PC-3 (cell line): ENCODE measurements at regions not wholly inside any gene's neighbourhood (a gene's known extent, or its start where the extent isn't known, plus 50 kb on each side); places are given as distances from the start of the nearest gene placed in this dataset.
A peak's percentile ranks its signal among the peaks of the same experiment; 100 is the strongest.

Experiments used
- ATAC-seq: fragments of 200-7000 bp; cut with Tn5 transposase; 2 replicates; pipeline ENCODE4 v1.9.1; 2020; ENCODE audit warnings: mild to moderate bottlenecking, moderate library complexity
- BruUV-seq: library from RNA; stranded (reverse); fragments of 400-500 nt; replicated peaks from 2 replicates; lab custom pipeline; 2021; lab: Mats Ljungman, UMichigan
- CTCF ChIA-PET: fragments of 300-600 bp; sonication (Branson Sonifier 250); formaldehyde crosslinking; loops from one replicate; lab custom pipeline; 2022; ENCODE audit warnings: antibody characterized with exemption; lab: Charles Lee
- POLR2A ChIA-PET: fragments of 300-600 bp; sonication (Branson Sonifier 250); formaldehyde crosslinking; loops from one replicate; lab custom pipeline; 2022; ENCODE audit warnings: antibody characterized with exemption; ENCODE audit not compliant: unreplicated experiment; lab: Charles Lee
- DNase-seq: peaks from one replicate; pipeline ENCODE4 v3.0.0-alpha.2; 2015
- H2AFZ ChIP-seq: fragments of 300-600 bp; sonication (generic); 2 replicates; pipeline ENCODE4 v1.6.0; 2016; ENCODE audit warnings: antibody characterized with exemption, low read length
- H3F3A ChIP-seq: fragments of 300-600 bp; sonication (generic); one replicate; pipeline ENCODE4 v1.6.0; 2017; ENCODE audit warnings: antibody characterized with exemption, low read length, control low read depth, mild to moderate bottlenecking; ENCODE audit not compliant: unreplicated experiment
- H3K27ac ChIP-seq: fragments of 300-600 bp; sonication (generic); 2 replicates; pipeline ENCODE4 v1.5.1; 2016; ENCODE audit warnings: mild to moderate bottlenecking, low read length
- H3K27me3 ChIP-seq: fragments of 300-600 bp; sonication (generic); 2 replicates; pipeline ENCODE4 v1.6.1; 2016; ENCODE audit warnings: low read length, mixed read lengths
- H3K36me3 ChIP-seq: fragments of 300-600 bp; sonication (generic); 2 replicates; pipeline ENCODE4 v1.6.1; 2016; ENCODE audit warnings: low read depth, mixed run types, low read length, mixed read lengths
- H3K4me1 ChIP-seq: fragments of 300-600 bp; sonication (generic); 2 replicates; pipeline ENCODE4 v1.5.1; 2016; ENCODE audit warnings: low read length; ENCODE audit not compliant: insufficient read depth
- H3K4me2 ChIP-seq: fragments of 300-600 bp; sonication (generic); 2 replicates; pipeline ENCODE4 v1.6.0; 2016; ENCODE audit warnings: low read length
- H3K4me3 ChIP-seq: fragments of 300-600 bp; sonication (generic); 2 replicates; pipeline ENCODE4 v1.5.1; 2016; ENCODE audit warnings: mild to moderate bottlenecking, low read length, mixed read lengths
- H3K79me2 ChIP-seq: fragments of 300-600 bp; sonication (generic); 2 replicates; pipeline ENCODE4 v1.6.1; 2017; ENCODE audit warnings: low read length, mixed read lengths
- H3K9ac ChIP-seq: fragments of 300-600 bp; sonication (generic); 2 replicates; pipeline ENCODE4 v1.6.0; 2016; ENCODE audit warnings: mild to moderate bottlenecking, low read length
- H3K9me2 ChIP-seq: fragments of 300-600 bp; sonication (generic); replicated peaks from 2 replicates; pipeline ENCODE4 v1.6.1; 2016; ENCODE audit warnings: mixed run types, low read length, mixed read lengths
- H3K9me3 ChIP-seq: fragments of 300-600 bp; sonication (generic); 2 replicates; pipeline ENCODE4 v1.6.1; 2016; ENCODE audit warnings: low read length, mixed read lengths
- H4K20me1 ChIP-seq: fragments of 300-600 bp; sonication (generic); 2 replicates; pipeline ENCODE4 v1.6.1; 2016; ENCODE audit warnings: low read length, mixed read lengths
- EZH2 ChIP-seq: fragments of 300-600 bp; sonication (generic); IDR thresholded peaks from one replicate; pipeline ENCODE4 v1.6.1; 2017; ENCODE audit warnings: antibody characterized with exemption, mild to moderate bottlenecking, low read length; ENCODE audit not compliant: unreplicated experiment
- EZH2phosphoT487 ChIP-seq: fragments of 300-600 bp; sonication (generic); IDR thresholded peaks from 2 replicates; pipeline ENCODE4 v1.6.1; 2018; ENCODE audit warnings: mild to moderate bottlenecking, antibody characterized with exemption, low read length, borderline replicate concordance
- intact Hi-C: fragments of 100-400 bp; cut with micrococcal nuclease; formaldehyde crosslinking; loops from 2 replicates; pipeline ENCODE4 v1.9.0; 2023
- TF ChIP-seq, protein P1 (sequence below): fragments of 300-600 bp; sonication (generic); conservative IDR thresholded peaks from 2 replicates; pipeline ENCODE4 v1.5.1; 2017; ENCODE audit warnings: antibody characterized with exemption, low read depth, mild to moderate bottlenecking, low read length

DNA sequence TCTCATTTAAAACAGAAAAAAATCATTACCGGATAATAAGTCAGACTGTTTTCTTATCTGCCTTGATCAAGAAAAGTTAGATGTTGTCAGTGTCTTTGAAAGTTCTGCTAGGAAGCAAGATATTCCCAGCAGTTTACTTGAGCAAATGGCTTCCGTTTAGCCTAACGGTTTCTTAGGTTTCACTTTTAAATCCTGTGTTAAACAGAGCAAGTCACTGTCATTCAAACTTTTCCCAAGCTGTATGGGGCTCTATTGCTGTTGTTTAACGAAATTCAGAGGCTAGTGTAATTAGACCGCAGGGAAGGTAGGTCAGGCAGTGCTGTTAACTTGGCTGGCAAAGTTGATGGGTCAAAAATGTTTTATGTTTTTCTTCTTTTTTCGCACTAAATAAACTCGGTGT, 80.3 kb upstream of the NEIL3 start:
- DNase-seq (no peak), ATAC-seq (no peak)
- Histone ChIP-seq H3K9me2 (no peaks in the 10 kb centered on the region), H3K4me3 (peak overlapping the region; percentile 43), H3K79me2 (no peaks in the 10 kb centered on the region), H3K27ac (no peak overlapping the region), H2AFZ (peak overlapping the region; percentile 72), H3K4me1 (no peaks in the 10 kb centered on the region), H3K27me3 (no peaks in the 10 kb centered on the region), H4K20me1 (no peaks in the 10 kb centered on the region), H3K36me3 (no peaks in the 10 kb centered on the region), H3K9ac (no peak overlapping the region), H3K9me3 (no peaks in the 10 kb centered on the region), H3F3A (no peaks in the 10 kb centered on the region), H3K4me2 (peak overlapping the region; percentile 77)
- intact Hi-C loops = no loop called here
- no peak for TF ChIP-seq EZH2phosphoT487
- TF ChIP-seq EZH2 = no peak
- TF ChIP-seq, protein P1, sequence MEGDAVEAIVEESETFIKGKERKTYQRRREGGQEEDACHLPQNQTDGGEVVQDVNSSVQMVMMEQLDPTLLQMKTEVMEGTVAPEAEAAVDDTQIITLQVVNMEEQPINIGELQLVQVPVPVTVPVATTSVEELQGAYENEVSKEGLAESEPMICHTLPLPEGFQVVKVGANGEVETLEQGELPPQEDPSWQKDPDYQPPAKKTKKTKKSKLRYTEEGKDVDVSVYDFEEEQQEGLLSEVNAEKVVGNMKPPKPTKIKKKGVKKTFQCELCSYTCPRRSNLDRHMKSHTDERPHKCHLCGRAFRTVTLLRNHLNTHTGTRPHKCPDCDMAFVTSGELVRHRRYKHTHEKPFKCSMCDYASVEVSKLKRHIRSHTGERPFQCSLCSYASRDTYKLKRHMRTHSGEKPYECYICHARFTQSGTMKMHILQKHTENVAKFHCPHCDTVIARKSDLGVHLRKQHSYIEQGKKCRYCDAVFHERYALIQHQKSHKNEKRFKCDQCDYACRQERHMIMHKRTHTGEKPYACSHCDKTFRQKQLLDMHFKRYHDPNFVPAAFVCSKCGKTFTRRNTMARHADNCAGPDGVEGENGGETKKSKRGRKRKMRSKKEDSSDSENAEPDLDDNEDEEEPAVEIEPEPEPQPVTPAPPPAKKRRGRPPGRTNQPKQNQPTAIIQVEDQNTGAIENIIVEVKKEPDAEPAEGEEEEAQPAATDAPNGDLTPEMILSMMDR = no peak
- POLR2A ChIA-PET = no interaction called here
- CTCF ChIA-PET = no interaction called here
- BruUV-seq = no TSS peak

DNA sequence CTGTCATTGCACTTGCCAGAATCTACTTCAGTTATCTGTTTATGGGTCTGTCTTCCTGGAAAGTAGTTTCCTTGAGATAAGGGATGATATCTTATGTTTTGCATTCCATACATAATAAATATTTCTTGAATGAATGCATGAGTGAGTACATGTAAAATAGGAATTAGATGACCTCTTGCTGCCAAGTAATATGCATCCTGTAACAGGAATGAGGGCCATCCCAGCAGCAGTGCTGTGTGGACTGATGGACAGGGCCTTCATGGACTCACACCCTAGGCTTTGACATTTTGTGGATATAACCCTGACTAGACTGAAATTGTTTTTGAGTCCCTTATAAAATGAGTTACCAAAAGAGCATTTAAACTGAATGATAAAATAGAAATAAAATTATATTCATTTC, 77.2 kb upstream of the NEIL3 start:
- Histone ChIP-seq H3K27ac (no peak overlapping the region), H3K9ac (no peak overlapping the region), H2AFZ (no peak overlapping the region), H3K27me3 (no peaks in the 10 kb centered on the region), H3K36me3 (no peaks in the 10 kb centered on the region), H4K20me1 (no peaks in the 10 kb centered on the region), H3F3A (no peaks in the 10 kb centered on the region), H3K4me3 (no peak overlapping the region), H3K4me2 (no peak overlapping the region), H3K4me1 (no peaks in the 10 kb centered on the region), H3K9me2 (no peaks in the 10 kb centered on the region), H3K9me3 (no peaks in the 10 kb centered on the region), H3K79me2 (no peaks in the 10 kb centered on the region)
- ChIA-PET CTCF (no interaction called here), POLR2A (no interaction called here)
- ATAC-seq (no peak), DNase-seq (no peak)
- TF ChIP-seq, protein P1 = no peak
- no peak for TF ChIP-seq EZH2phosphoT487
- TF ChIP-seq EZH2 = no peak
- intact Hi-C loops = no loop called here
- no TSS peak for BruUV-seq

GRCh38 chr4:177235026-177235425, 74.6 kb upstream of the NEIL3 start:
- H3K4me3 ChIP-seq = no peak overlapping the region
- CTCF ChIA-PET = no interaction called here
- no peaks in the 10 kb centered on the region for H3K4me1 ChIP-seq
- TF ChIP-seq, protein P1 = no peak
- no peak for TF ChIP-seq EZH2
- TF ChIP-seq EZH2phosphoT487 = no peak
- no TSS peak for BruUV-seq
- H2AFZ ChIP-seq = no peak overlapping the region
- POLR2A ChIA-PET = no interaction called here
- no peak overlapping the region for H3K9ac ChIP-seq
- H3K36me3 ChIP-seq = no peaks in the 10 kb centered on the region
- H4K20me1 ChIP-seq = no peaks in the 10 kb centered on the region
- H3K9me2 ChIP-seq = no peaks in the 10 kb centered on the region
- H3K4me2 ChIP-seq = no peak overlapping the region
- no peaks in the 10 kb centered on the region for H3K9me3 ChIP-seq
- no peaks in the 10 kb centered on the region for H3K79me2 ChIP-seq
- ATAC-seq (no peak), DNase-seq (no peak)
- H3F3A ChIP-seq = no peaks in the 10 kb centered on the region
- intact Hi-C loops = no loop called here
- H3K27me3 ChIP-seq = no peaks in the 10 kb centered on the region
- H3K27ac ChIP-seq = no peak overlapping the region
